ENCODE measurements at regions not wholly inside any gene's neighbourhood (a gene's known extent, or its start where the extent isn't known, plus 50 kb on each side); places are given as distances from the start of the nearest gene placed in this dataset.
A peak's percentile ranks its signal among the peaks of the same experiment; 100 is the strongest.

DNA sequence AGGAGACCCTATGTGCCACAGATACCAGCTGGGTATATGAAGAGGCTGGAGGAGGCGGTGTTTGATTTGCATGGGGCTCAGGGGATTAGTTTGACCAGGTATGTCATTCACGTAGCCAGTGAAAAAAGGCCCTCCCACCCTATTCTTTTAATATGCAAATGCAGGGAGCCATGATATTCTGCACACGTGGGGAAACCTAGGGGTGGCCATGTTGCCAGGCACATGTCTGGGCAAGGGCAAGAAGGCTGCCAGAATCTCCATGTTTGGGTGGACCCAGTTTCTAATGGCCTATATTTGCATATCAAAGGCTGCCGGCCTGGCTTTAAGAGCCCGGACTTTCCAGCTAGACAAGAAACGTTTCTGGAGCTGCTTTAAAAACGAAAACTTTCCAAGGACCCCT, 60.4 kb downstream of the SOX4 start:
- TF ChIP-seq REST (IDR thresholded peaks at IDR 0.05) (no peak), HNF4G (IDR thresholded peaks at IDR 0.05) (no peak), TAF1 (conservative IDR thresholded peaks at IDR 0.05) (no peak), HNF4A (conservative IDR thresholded peaks at IDR 0.05) (no peak)
- Histone ChIP-seq H3K27ac (ENCODE audit: low read depth in 1 of 2, low read length in 2 of 2) (no peak overlapping the region), H3K36me3 (ENCODE audit: control insufficient read depth in 4 of 4, insufficient read depth in 3 of 4, low read depth in 1 of 4, low read length in 3 of 4) (no peaks in the 10 kb centered on the region), H3K9ac (ENCODE audit: low read depth in 1 of 2, low read length in 2 of 2) (no peak overlapping the region), H3K4me1 (ENCODE audit: control insufficient read depth in 4 of 4, insufficient read depth in 4 of 4, low read length in 3 of 4) (no peaks in the 10 kb centered on the region), H3K9me3 (ENCODE audit: control insufficient read depth in 4 of 4, low read length in 3 of 4) (peaks cover 0 to 4% (median 0%) of the 10 kb centered on the region in 4 donors), H3K4me3 (ENCODE audit: low read depth in 1 of 3, low read length in 3 of 3) (no peak overlapping the region), H3K27me3 (ENCODE audit: control insufficient read depth in 4 of 4, insufficient read depth in 4 of 4, low read length in 3 of 4) (no peaks in the 10 kb centered on the region)
- DNase-seq (ENCODE audit: low spot score) = no peak
- WGBS = 69% methylated on average over 7 of the region's 7 CpGs

- H3K27ac ChIP-seq (ENCODE audit: low read depth in 1 of 2, low read length in 2 of 2) = no peak overlapping the region
- no peaks in the 10 kb centered on the region for H3K27me3 ChIP-seq (ENCODE audit: control insufficient read depth in 4 of 4, insufficient read depth in 4 of 4, low read length in 3 of 4)
- H3K9ac ChIP-seq (ENCODE audit: low read depth in 1 of 2, low read length in 2 of 2) = no peak overlapping the region
- H3K36me3 ChIP-seq (ENCODE audit: control insufficient read depth in 4 of 4, insufficient read depth in 3 of 4, low read depth in 1 of 4, low read length in 3 of 4) = no peaks in the 10 kb centered on the region
- no peak for TF ChIP-seq ATF3 (IDR thresholded peaks at IDR 0.05)
- no peak for TF ChIP-seq HNF4A (conservative IDR thresholded peaks at IDR 0.05)
- no peak for TF ChIP-seq NR2F2 (IDR thresholded peaks at IDR 0.05)
- no peak for TF ChIP-seq REST (IDR thresholded peaks at IDR 0.05)
- no peak for TF ChIP-seq HNF4G (IDR thresholded peaks at IDR 0.05)
- TF ChIP-seq ZBTB33 (IDR thresholded peaks at IDR 0.05) = no peak
- peaks cover 0 to 4% (median 0%) of the 10 kb centered on the region in 4 donors for H3K9me3 ChIP-seq (ENCODE audit: control insufficient read depth in 4 of 4, low read length in 3 of 4)
- H3K4me3 ChIP-seq (ENCODE audit: low read depth in 1 of 3, low read length in 3 of 3) = no peak overlapping the region
- no peaks in the 10 kb centered on the region for H3K4me1 ChIP-seq (ENCODE audit: control insufficient read depth in 4 of 4, insufficient read depth in 4 of 4, low read length in 3 of 4)
- no peak for DNase-seq (ENCODE audit: low spot score)
- WGBS = 84% methylated on average over 2 of the region's 2 CpGs
Observed at GRCh38 chr6:21654361-21654760, 60.8 kb downstream of the SOX4 start.

DNA sequence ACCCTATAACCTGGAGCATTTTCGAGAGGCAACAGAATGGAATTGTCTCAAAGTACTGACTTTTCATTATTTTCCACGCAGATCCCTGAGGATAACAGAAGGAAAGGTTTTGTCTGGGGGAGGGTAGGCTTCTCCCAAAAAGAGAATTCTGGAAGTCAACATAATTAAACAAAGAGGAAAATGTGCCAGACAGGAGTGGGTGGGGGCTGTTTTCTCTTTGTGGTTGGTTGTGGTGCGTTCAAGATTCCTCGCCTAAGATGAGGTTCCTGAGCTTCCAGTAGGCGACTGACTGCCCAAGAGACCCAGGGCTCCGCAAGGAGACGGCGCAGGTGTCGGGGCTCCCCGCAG, 70.4 kb downstream of the SOX4 start:
- H3K36me3 ChIP-seq (ENCODE audit: control insufficient read depth in 4 of 4, insufficient read depth in 3 of 4, low read depth in 1 of 4, low read length in 3 of 4) = no peaks in the 10 kb centered on the region
- TF ChIP-seq FOXA1 (IDR thresholded peaks at IDR 0.05) (no peak), SP1 (IDR thresholded peaks at IDR 0.05) (no peak), NR2F2 (IDR thresholded peaks at IDR 0.05) (no peak), YY1 (IDR thresholded peaks at IDR 0.05) (no peak), HNF4A (conservative IDR thresholded peaks at IDR 0.05) (no peak)
- TF ChIP-seq, protein P1, sequence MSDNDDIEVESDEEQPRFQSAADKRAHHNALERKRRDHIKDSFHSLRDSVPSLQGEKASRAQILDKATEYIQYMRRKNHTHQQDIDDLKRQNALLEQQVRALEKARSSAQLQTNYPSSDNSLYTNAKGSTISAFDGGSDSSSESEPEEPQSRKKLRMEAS (IDR thresholded peaks at IDR 0.05) = no peak
- H3K27me3 ChIP-seq (ENCODE audit: control insufficient read depth in 4 of 4, insufficient read depth in 4 of 4, low read length in 3 of 4) = peaks cover 0 to 7% (median 0%) of the 10 kb centered on the region in 4 donors
- 22% methylated on average over 10 of the region's 10 CpGs for WGBS
- H3K4me1 ChIP-seq (ENCODE audit: control insufficient read depth in 4 of 4, insufficient read depth in 4 of 4, low read length in 3 of 4) = peaks cover 0 to 14% (median 10%) of the 10 kb centered on the region in 4 donors
- DNase-seq (ENCODE audit: low spot score) = no peak
- no peaks in the 10 kb centered on the region for H3K9me3 ChIP-seq (ENCODE audit: control insufficient read depth in 4 of 4, low read length in 3 of 4)
- H3K9ac ChIP-seq (ENCODE audit: low read depth in 1 of 2, low read length in 2 of 2) = no peak overlapping the region
- peak overlapping the region in 1 of 3 donors; percentile 35 for H3K4me3 ChIP-seq (ENCODE audit: low read depth in 1 of 3, low read length in 3 of 3)
- no peak overlapping the region for H3K27ac ChIP-seq (ENCODE audit: low read depth in 1 of 2, low read length in 2 of 2)
